GM18520 (cell line): ENCODE measurements at regions not wholly inside any gene's neighbourhood (a gene's known extent, or its start where the extent isn't known, plus 50 kb on each side); places are given as distances from the start of the nearest gene placed in this dataset.

Experiments used
- ATAC-seq: cut with Tn5 transposase; IDR thresholded peaks from one replicate; pipeline ENCODE4 v1.9.1; 2021; ENCODE audit not compliant: unreplicated experiment

DNA sequence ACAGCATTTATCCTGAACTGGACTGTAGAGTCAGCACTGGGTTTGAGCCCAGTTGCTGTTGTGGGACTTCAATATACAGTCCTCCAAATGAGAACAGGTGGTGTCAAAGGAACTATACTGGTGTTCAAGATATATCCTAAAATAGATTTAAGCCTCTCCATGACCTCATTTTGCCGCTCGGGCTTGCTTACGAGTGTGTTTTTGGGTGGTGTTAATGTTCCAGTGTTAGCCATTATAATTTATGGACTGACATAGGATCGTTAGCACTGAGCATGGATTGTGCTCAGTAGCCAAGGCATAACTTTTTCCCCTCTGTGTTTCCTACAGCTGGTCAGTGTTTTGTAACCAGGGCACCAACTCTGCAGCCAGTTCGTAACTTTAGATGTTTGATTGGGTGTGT is 306.6 kb downstream of the SPATA31D1 start:
- ATAC-seq: no peak

DNA sequence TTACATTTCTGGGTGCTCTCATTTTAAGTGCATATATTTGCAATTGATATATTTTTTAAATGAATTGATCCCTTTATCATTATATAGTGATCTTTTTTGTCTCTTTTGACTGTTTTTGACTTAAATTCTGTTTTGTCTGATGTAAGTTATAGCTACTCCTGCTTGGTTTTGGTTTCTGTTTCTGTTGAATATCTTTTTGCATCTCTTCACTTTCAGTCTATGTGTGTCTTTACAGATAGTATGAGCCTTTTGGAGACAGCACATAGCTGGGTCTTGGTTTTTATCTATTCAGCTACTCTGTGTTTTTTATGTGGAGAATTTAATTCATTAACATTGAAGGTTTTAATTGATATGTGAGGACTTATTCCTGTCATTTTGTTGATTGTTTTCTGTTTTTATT is 311.3 kb downstream of the SPATA31D1 start:
- ATAC-seq: no peak

DNA sequence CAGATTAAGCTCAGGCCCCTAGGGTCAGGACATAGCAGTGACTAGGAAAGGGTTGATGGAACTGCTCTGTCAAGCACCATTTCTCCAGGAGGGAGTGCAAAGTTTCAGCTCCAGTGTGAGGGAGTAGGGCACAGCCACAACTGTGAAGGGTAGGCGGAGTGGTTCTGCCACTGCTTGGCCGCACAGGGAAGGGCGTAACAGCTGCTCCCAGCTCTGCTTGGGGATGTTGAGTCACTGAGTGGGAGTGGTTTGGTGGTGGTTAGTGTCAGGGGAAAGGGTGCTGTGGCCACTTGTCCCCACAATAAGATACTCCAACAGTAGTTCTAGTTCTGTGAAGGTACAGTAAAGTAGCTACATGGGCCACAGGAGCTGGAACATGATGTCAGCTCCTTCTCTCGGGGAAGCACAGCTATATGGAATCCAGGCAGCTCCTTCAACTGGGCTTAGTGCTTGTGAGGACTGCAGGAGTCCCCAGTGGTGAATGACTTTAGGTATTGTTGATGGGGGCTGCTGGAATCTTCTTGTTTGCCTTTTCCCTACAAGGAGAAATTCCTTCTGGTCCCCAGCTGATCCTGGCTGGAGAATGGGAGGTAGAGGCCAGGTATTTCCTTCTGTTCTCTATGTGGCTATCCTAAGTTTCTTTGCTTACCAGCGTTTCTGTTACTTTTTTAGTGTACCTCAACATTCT is 314.5 kb downstream of the SPATA31D1 start:
- no peak for ATAC-seq

DNA sequence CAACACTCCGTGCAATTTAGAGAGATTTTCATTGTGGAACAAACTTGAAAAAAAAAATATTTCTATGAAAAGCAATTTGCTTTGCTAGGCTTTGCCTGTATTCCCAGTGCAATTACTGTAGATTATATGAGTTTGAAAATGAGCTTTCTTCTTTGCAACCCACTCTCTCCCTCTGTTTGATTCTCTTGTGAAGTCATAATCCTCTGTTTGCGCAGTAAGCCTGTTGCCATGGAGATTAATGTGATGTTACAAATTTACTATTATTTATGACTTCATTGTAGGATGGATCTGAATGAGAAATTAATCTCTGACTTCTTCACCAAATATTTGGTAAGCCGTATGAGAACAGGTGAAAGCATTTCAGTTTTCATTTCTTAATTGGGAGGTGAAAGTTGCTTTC is 320.3 kb downstream of the SPATA31D1 start:
- ATAC-seq: no peak

DNA sequence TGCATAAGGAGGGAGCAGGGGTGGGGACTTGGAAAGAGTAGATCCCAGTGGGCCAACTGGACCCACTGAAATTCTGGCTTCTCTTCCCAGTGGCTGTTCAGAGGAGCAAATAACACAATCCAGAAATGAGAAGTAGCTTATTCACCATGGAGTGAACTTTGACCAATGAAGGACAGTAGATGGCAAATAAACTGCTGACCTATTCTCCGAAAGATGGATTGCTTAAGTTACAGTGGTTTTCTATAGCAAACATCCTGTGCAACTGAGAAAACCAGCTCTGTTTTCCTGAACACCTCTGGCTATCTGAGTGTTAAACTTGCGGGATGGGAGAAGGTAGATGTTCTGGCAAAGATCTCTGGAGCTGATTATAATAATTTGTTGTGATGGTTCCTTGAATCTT is 325.1 kb downstream of the SPATA31D1 start:
- ATAC-seq: no peak

DNA sequence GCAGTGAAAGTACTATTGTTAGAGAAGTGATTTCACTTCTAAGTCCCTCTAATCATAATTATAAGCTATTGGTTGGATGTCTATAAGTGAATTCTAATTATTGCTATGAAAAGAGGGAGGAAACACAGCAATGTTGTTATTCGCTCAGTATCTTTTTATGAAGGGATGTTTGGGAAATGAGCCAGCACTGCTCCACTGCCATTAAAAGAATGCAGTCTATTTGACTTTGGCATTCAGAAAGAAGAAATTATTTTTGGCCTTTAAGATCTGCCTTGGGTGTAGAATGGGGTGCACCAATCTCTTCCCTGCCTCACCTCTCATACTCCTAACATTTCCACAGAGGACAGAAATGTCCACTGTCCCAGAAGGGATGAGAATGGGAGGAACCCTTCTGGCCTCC is 332.0 kb downstream of the SPATA31D1 start:
- no peak for ATAC-seq

DNA sequence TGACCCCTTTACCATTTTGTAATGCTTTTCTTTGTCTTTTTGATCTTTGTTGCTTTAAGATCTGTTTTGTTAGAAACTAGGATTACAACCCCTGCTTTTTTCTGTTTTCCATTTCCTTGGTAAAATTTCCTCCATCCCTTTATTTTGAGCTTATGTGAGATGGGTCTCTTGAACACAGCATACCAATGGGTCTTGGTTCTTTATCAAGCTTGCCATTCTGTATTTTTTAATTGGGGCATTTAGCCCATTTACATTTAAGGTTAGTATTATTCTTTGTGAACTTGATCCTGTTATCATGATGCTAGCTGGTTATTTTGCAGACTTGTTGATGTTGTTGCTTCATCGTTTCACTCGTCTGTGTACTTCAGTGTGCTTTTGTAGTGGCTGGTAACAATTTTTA is 337.3 kb downstream of the SPATA31D1 start:
- no peak for ATAC-seq

DNA sequence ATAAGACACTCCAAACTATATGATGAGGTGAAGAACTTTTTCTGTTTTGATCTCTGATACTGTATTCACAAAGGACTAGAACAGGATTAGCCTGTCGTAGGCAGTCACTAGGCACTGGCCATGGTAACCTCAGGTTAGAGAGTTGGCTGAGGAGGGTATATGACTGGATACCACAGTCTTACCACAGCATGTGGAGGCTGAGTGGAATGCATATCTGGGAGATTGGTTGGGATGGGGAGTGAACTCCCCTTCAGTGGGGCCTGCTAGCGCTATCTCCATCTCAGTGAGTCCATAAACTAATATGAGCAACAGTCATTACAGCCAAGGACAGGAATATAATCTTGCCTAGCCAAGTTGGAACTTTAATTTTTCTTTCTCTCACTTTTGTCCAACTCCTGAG is 339.1 kb downstream of the SPATA31D1 start:
- no peak for ATAC-seq

DNA sequence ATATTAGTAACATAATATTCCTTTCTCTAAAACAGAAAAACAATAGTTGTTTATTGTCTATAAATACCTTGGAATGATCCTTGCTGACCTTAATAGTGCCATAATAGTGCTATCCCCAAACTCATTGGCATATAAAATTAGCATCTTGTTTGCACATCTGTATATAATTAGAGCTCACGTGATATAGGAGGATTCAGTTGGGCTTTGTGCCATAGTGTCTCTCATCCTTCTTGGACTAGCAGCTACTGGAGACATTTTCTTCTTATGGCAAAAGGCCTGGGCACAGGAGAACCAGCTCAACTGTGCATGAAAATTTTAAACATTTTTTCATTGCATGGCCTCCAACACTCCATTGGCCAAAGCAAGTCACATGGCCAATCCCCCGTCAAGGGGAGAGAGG is 342.5 kb downstream of the SPATA31D1 start:
- no peak for ATAC-seq

DNA sequence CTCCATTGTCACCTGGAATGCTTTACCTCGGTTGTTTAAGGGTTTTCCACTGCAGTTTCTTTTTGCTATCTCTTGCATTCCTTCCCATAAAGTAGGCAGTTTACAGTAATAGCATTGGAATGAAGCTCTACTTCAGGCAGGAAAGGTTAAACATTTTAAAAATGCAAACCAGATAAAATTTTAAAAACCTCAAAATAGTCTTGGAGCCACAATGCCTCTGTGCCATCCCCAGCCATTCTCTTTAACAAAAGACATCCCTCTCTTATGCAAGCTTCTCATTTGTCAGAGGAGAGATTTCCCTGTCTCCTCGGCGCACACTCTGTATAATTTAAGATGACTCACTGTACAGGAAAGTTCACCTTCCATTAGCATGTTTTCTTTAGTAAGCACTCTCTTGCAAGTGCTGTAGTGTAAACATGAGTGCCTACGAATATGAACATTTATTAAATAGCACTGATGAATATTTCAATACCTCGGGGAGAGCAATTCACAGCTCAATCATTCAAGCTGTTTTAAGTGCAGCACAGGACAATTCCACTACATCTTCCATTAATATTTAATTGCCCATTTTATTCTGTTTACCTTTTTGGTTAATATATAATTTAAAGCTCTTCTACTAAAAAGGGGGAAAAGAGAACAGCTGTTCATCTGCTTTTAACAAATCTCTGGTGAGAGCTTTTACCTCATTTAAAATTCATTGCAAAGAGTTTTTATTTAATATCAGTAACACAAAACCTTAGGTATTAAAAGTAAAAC is 343.6 kb downstream of the SPATA31D1 start:
- ATAC-seq: no peak

DNA sequence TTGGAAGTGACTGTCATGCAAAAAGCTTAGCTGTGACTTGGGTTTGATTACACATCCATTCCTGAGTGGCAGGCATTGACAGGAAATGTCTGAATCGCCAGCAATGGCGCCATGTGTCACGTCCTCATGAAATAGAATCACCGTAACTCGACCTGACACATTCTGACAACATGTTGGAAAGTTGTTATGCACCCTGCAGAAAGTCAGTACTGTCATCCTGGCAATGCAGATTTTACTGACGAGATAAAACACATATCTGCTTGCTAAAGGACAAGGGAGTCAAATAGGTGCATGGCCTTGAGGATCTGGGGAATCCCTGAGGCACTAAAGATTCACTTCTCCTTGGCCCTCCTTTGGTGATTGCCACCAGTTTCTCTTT is 344.2 kb downstream of the SPATA31D1 start:
- no peak for ATAC-seq

DNA sequence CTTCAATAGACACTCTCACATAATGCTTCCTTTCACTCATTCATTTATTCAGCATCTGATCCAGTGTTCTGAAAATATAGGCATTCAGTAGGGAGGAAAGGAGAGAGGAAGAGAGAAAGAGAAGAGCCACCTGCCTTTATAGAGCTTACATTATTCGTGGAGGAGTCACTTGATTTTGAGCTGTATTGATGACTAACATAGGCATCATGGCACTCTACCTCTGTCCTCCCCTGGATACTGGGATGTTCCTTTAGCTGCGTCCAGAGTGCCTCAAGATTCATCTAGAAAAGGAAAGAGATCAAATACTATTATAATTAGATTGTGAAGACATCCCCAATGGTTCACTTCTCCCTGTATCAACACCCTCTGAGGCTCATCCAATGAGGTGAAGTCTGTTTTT is 345.1 kb downstream of the SPATA31D1 start:
- no peak for ATAC-seq

DNA sequence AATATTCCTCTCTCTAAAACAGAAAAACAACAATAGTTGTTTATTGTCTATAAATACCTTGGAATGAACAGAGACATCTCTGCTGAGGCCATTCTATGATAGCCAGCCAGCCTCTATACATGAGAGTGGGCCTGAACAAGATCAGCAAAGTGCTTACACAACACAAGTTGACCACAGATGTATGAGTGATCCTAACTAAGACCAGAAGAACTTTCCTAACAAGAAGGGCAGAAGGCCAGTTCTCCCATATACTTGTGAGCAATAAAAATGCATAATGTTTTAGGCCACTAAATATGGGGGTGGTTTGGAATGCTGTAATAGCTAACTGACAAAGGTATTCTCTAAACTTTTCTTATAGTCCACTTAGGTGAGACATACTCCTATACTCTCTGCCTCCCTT is 345.7 kb downstream of the SPATA31D1 start:
- no peak for ATAC-seq

DNA sequence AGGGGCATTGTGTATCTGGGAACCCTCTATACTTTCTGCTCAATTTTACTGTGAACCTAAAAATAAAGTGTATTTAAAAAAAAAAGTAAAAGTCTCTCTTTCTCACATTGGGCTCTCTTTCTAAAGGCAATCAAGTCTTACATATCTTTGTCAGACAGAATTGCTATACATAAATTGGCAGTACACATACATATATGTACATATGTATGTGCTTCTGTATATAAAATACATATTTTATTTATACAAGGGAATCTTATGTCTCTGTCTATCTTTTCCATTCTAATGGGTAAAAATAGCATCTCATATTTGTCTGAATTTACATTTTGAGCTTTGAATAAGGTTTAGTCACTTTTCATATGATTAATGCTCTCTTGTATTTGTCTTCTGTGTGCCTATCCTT is 348.8 kb downstream of the SPATA31D1 start:
- no peak for ATAC-seq

DNA sequence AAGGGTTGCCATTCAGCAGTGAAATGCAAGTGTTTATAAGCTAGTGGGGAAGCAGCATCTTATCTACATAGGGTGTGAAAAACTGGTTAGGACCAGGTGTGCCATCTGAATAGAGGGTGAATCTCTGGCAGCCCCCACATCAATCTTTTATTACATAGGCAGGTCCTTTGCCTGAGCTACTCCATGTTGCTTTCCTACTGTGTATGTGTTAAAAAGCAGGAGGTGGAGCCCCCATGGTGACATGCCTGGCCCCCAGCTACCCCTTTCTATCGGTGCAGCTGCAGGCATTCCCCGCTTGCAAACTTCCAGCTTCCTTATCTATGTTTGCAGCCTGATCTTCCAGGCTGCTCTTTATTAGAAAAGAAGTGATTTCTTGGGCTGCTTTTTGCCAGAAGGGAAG is 353.5 kb downstream of the SPATA31D1 start:
- no peak for ATAC-seq

DNA sequence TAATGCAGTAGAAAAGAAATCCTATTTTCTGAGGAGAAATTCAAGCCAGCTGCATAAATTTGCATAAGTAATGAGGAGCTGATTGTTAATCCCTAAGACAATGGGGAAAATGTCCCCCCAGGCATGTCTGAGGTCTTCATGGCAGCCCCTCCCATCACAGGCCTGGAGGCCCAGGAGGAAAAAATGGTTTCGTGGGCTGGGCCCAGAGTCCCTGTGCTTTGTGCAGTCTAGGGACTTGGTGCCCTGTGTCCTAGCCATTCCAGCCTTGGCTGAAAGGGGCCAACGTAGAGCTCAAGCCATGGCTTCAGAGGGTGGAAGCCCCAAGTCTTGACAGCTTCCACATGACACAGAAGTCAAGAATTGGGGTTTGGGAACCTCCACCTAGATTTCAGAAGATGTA is 357.5 kb downstream of the SPATA31D1 start:
- ATAC-seq: no peak

DNA sequence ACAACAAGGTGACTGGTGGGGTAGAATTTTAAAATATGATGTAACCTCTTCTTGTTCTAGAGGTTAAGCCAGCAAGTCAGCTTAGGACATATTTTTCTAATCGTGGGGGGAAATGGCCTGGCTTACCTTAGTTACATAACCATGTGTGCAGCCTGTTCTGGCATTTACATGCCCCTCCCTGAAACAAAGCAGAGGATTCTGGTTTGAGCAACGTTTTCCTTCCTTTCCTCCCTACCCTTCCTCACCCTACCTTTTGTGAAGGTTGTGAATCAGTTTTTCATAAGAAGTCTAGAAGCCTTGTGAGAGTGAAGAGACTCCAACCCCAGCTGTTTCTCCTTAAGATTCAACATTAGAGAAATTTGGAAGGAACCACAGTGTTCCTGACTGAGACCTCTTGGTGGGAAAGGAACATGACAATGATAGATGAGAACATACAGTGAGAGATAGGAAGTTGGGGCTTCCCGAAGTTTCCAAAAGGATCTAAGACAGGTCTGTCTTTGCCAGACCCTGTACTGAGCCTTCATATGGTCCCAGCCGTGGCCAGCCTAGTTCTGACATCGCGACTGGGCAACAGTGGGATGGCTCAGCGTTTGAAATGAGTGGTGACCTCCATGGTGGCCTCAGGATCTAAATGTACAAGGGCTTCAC is 365.2 kb downstream of the SPATA31D1 start:
- no peak for ATAC-seq

DNA sequence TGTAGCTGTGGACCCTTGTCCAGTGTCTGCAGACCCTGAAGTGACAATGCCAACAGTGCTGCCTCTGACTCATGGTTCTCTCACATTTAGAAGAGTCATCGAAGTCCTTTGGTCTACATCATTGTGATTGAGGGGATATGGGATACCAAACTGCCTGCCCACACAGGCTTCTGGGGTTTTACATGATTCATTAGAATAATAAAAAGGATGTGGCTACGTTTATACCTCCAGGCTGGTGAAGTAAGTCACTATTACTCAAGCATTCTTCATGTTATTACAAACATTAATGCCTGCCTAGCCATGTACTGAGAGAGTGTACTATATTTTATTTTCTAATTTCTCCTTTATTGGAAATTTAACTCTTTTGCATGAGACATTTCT is 365.7 kb downstream of the SPATA31D1 start:
- ATAC-seq: no peak

DNA sequence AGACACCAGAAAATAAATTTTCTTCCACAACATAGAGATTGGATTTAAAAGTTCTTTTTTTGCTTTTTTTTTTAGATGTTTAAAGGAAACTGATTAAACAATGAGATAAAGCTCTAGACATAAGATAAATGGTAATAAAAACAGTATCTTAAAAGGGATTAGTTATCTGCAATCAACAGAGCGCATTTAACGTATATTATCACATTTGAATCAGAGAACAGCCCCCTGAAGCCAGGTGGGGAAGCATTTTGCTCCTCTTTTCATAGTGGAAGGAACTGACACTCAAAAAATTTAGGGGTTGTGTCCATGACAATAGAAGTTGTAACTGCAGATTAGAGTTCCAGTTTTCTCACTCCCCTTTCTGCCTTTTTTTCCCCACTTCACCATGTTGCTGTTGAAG is 367.6 kb downstream of the SPATA31D1 start:
- ATAC-seq: no peak

DNA sequence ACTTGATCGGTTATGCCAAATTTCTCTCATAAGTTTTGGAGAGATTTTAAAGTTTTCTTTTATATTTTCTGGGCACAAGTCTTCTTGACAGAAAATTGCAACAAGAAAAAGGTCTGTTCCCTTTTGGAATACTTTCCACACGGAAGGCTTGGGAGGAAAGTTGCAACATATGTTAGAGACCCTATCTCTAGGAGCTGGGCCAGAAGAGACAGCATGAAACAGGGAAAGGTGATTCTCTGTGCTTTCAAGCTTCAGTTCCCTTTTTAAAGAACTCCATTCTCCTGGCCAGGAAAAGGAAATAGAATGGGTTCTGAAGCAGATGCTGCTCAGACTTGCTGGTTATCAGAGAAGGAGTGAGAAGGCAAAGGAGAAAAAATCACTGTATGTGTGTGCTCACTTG is 368.3 kb downstream of the SPATA31D1 start:
- ATAC-seq: no peak

DNA sequence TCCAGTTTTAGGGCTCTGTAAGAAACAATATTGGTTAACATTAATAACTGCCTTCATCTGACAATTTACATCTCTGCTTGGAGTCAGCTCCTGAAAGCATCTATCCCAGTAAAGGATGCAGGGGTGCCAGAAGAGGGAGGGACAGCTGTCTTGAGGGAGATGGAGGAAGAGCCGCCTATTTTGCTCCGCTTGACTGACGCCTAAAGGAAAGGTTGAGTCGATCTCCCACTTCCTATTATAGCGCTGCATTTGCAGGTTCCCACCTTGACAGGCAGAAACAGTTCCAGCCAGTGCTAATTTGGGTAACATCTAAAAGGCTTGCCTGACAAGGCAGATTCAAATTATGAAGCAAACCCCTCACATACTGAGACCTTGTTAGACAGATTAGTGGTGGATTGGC is 374.6 kb downstream of the SPATA31D1 start:
- no peak for ATAC-seq

DNA sequence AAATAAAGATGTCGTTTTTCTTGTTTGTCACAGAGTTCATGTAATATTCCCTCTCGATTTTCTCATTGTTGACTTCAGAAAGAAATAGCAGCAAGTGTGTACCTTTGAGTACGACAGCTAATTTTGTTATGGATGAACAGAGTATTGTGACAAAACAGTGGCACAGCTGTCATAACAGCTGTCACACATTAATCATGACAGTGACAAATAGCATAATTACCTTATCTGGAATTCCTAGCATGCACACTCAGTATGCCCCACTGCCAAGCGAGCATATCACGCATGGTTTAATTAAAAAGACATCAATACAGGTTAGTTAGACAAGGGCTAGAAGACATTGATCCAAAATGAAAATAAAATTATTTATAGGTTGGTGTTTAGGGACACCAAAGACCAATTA is 375.1 kb downstream of the SPATA31D1 start:
- no peak for ATAC-seq
